ENCODE measurements at regions not wholly inside any gene's neighbourhood (a gene's known extent, or its start where the extent isn't known, plus 50 kb on each side); places are given as distances from the start of the nearest gene placed in this dataset.

DNA sequence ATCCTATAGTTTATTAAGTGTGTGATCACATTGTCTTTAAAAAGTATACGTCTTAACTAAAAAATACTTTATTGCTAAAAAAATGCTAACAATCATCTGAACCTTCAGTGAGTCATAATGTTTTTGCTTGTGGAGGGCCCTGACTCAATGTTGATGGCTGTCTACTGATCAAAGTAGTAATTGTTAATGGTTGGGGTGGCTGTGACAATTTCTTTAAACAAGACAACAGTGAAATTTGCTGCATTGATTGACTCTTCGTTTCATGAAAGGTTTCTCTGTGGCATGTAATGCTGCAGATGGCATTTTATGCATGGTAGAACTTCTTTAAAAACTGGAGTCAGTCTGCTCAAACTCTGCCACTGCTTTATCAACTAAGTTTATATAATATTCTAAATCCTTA is 101.4 kb upstream of the IL15 start:
- H3K9me3 ChIP-seq: no peaks in the 10 kb centered on the region
- H3K27ac ChIP-seq: no peak overlapping the region
- DNase-seq (no peak), ATAC-seq (no peak)
- no peaks in the 10 kb centered on the region for H3K27me3 ChIP-seq
- no peaks in the 10 kb centered on the region for H3K36me3 ChIP-seq (replicated peaks in 1 of 2; ENCODE audit: insufficient read depth in 1 of 2, low read depth in 2 of 2)
- H3K4me1 ChIP-seq: no peaks in the 10 kb centered on the region
- H3K4me3 ChIP-seq: no peak overlapping the region
- TF ChIP-seq POLR2A (IDR thresholded peaks at IDR 0.05): no peak
- TF ChIP-seq, protein P1, sequence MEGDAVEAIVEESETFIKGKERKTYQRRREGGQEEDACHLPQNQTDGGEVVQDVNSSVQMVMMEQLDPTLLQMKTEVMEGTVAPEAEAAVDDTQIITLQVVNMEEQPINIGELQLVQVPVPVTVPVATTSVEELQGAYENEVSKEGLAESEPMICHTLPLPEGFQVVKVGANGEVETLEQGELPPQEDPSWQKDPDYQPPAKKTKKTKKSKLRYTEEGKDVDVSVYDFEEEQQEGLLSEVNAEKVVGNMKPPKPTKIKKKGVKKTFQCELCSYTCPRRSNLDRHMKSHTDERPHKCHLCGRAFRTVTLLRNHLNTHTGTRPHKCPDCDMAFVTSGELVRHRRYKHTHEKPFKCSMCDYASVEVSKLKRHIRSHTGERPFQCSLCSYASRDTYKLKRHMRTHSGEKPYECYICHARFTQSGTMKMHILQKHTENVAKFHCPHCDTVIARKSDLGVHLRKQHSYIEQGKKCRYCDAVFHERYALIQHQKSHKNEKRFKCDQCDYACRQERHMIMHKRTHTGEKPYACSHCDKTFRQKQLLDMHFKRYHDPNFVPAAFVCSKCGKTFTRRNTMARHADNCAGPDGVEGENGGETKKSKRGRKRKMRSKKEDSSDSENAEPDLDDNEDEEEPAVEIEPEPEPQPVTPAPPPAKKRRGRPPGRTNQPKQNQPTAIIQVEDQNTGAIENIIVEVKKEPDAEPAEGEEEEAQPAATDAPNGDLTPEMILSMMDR (IDR thresholded peaks at IDR 0.05): no peak
- 65 to 74% methylated on average over 2 of the region's 2 CpGs for WGBS, 2 donors
- intact Hi-C loops (cut with DNase I): no loop called here

DNA sequence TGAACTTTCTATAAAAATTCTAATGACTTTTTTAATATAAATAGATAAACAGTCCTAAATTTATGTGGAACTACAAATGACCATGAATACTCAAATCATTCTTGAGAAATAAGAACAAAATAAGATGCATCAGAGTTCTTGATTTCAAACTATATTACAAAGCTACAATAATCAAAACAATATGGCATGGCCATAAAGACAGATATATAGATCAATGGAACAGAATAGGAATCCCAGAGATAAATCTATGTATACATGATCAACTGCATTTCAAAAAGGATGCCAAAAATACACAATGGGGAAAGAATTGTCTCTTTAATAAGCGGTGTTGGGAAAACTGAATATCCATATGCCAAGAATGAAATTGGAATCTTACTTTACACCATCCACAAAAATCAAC is 98.4 kb upstream of the IL15 start:
- no peak for ATAC-seq
- DNase-seq: no peak
- H3K36me3 ChIP-seq (replicated peaks in 1 of 2; ENCODE audit: insufficient read depth in 1 of 2, low read depth in 2 of 2): no peaks in the 10 kb centered on the region
- H3K4me1 ChIP-seq: no peaks in the 10 kb centered on the region
- no peak overlapping the region for H3K27ac ChIP-seq
- TF ChIP-seq, protein P1 (IDR thresholded peaks at IDR 0.05): no peak
- no peak for TF ChIP-seq POLR2A (IDR thresholded peaks at IDR 0.05)
- no peaks in the 10 kb centered on the region for H3K9me3 ChIP-seq
- 96 to 98% methylated on average over 1 of the region's 1 CpG for WGBS, 2 donors
- H3K4me3 ChIP-seq: no peak overlapping the region
- intact Hi-C loops (cut with DNase I): no loop called here
- no peaks in the 10 kb centered on the region for H3K27me3 ChIP-seq

DNA sequence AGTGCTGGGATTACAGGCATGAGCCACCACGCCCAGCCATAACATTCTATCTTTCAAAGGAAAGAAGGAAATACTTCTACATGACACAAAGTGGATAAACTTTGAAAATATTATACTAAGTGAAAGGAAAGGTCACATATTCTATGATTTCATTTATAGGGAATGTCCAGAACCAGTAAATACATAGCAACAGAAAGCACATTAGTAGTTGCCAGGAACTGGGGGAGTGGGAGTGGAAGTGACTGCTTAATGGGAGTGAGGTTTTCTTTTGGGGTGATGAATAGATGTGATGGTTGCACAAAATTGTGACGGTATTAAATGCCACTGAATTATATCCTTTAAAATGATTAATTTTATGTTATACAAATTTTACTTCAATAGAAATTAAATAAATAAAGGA is 95.7 kb upstream of the IL15 start:
- TF ChIP-seq, protein P1 (IDR thresholded peaks at IDR 0.05): no peak
- TF ChIP-seq POLR2A (IDR thresholded peaks at IDR 0.05): no peak
- H3K9me3 ChIP-seq: no peaks in the 10 kb centered on the region
- ATAC-seq (no peak), DNase-seq (no peak)
- 73 to 91% methylated on average over 2 of the region's 2 CpGs for WGBS, 2 donors
- H3K36me3 ChIP-seq (replicated peaks in 1 of 2; ENCODE audit: insufficient read depth in 1 of 2, low read depth in 2 of 2): no peaks in the 10 kb centered on the region
- H3K27me3 ChIP-seq: no peaks in the 10 kb centered on the region
- H3K4me1 ChIP-seq: no peaks in the 10 kb centered on the region
- H3K4me3 ChIP-seq: no peak overlapping the region
- intact Hi-C loops (cut with DNase I): no loop called here
- H3K27ac ChIP-seq: no peak overlapping the region

DNA sequence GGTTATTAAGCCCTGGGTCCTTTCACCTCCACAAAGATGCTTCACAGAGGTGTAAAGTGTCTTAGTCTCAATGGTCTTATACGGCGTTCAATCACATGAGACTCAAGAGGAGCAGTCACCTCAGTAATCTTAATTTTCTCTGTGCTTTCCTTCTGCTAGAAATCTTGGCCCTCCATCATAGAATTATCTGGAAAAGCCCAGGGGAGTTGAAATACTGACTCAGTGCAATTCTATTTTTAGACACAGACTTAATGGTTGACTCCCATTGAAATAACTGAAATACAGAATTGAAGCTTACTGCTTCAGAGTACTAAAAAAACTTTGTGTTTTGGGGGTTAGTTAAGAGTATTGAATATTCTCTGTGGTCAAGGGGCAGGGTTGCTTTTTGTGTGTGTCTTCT is 94.5 kb upstream of the IL15 start:
- H3K27me3 ChIP-seq: no peaks in the 10 kb centered on the region

DNA sequence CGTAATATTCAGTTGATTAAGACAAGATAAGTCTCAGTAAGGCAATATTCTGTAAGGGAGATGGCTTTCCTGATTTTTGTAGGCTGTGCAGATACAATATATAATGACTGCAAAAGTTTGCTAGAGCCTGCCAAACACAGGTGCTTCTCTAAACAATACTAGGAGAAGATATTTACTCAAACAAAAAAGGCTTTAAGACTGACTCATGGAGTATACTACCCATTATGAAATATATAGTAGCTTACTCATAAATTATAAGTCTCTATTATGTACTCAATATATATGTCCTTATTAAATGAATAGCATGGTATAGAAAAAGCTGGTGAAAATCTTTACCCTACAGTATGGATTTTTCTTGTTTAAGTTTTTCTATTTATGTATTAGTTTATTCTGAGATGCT is 93.2 kb upstream of the IL15 start:
- 68 to 100% methylated on average over 1 of the region's 1 CpG for WGBS, 2 donors
- ATAC-seq: no peak
- intact Hi-C loops (cut with DNase I): no loop called here
- no peaks in the 10 kb centered on the region for H3K9me3 ChIP-seq
- no peaks in the 10 kb centered on the region for H3K4me1 ChIP-seq
- H3K27ac ChIP-seq: no peak overlapping the region
- H3K4me3 ChIP-seq: no peak overlapping the region
- no peaks in the 10 kb centered on the region for H3K36me3 ChIP-seq (replicated peaks in 1 of 2; ENCODE audit: insufficient read depth in 1 of 2, low read depth in 2 of 2)
- no peak for TF ChIP-seq POLR2A (IDR thresholded peaks at IDR 0.05)
- TF ChIP-seq, protein P1 (IDR thresholded peaks at IDR 0.05): no peak
- no peak for DNase-seq
- no peaks in the 10 kb centered on the region for H3K27me3 ChIP-seq

More for the DNA sequence above, 94.5 kb upstream of the IL15 start:
- no peaks in the 10 kb centered on the region for H3K4me1 ChIP-seq
- DNase-seq: no peak
- intact Hi-C loops (cut with DNase I): no loop called here
- TF ChIP-seq, protein P1 (IDR thresholded peaks at IDR 0.05): no peak
- TF ChIP-seq POLR2A (IDR thresholded peaks at IDR 0.05): no peak
- WGBS, 2 donors: 77 to 96% methylated on average over 2 of the region's 2 CpGs
- ATAC-seq: no peak
- H3K9me3 ChIP-seq: no peaks in the 10 kb centered on the region
- H3K4me3 ChIP-seq: no peak overlapping the region
- H3K36me3 ChIP-seq (replicated peaks in 1 of 2; ENCODE audit: insufficient read depth in 1 of 2, low read depth in 2 of 2): no peaks in the 10 kb centered on the region
- H3K27ac ChIP-seq: no peak overlapping the region

Data from body of pancreas (tissue), 4 donors.